ENCODE measurements at regions not wholly inside any gene's neighbourhood (a gene's known extent, or its start where the extent isn't known, plus 50 kb on each side); places are given as distances from the start of the nearest gene placed in this dataset.

DNA sequence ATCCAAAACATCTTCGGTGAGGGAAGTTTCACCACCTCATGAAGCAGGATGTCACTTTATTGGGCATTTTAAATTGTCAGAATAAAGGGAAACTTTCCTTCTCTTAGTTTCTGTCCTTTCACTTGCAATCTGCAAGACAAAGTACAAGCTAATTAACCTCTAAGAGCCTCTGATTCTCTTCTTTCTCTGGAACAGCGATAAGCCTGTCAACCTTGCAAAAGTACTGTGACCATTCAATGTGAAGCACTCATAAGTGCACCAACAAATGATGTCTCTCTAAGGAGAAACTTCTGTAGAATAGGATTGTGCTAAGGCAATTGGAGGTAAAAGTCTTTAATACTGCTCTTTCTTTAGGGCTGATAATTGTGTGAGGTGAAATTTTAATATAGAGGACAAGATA lies 1622.3 kb downstream of the CDH8 start:
- TF ChIP-seq BHLHE40 (IDR thresholded peaks at IDR 0.05; ENCODE audit: low read depth, low read length) = no peak
- TF ChIP-seq CBX2 (IDR thresholded peaks at IDR 0.05; ENCODE audit: borderline replicate concordance, low read depth) = no peak
- TF ChIP-seq JUNB (IDR thresholded peaks at IDR 0.05) = no peak
- TF ChIP-seq HMGXB4 (CRISPR knock-in tag; IDR thresholded peaks at IDR 0.05; ENCODE audit: borderline replicate concordance) = no peak
- no peak for TF ChIP-seq HEYL (CRISPR knock-in tag; IDR thresholded peaks at IDR 0.05)
- no peak for TF ChIP-seq REST (IDR thresholded peaks at IDR 0.05)
- no peak for TF ChIP-seq FOSB (CRISPR knock-in tag; IDR thresholded peaks at IDR 0.05)
- WGBS (ENCODE audit: missing lambda C conversion rate) = 15% methylated on average over 2 of the region's 2 CpGs
- H3K4me2 ChIP-seq = no peak overlapping the region
- CTCF ChIA-PET = no interaction called here
- H3K9me3 ChIP-seq = peaks cover 2% of the 10 kb centered on the region; the same call in 1 of the 3 replicates
- H3K4me1 ChIP-seq = no peaks in the 10 kb centered on the region
- FAIRE-seq (no peak), ATAC-seq (no peak), DNase-seq (ENCODE audit: low read depth in 1 of 2, low spot score in 1 of 2) (no peak)
- POLR2A ChIA-PET = no interaction called here
- H3K27ac ChIP-seq = no peak overlapping the region
- no peak overlapping the region for H3K4me3 ChIP-seq

GRCh38 chr16:60407606-60408005 lies 1628.6 kb downstream of the CDH8 start:
- FAIRE-seq = no peak

GRCh38 chr16:60407034-60407433 lies 1629.2 kb downstream of the CDH8 start:
- no peak overlapping the region for H3K4me3 ChIP-seq
- CTCF ChIA-PET = no interaction called here
- ATAC-seq (no peak), FAIRE-seq (no peak), DNase-seq (ENCODE audit: low read depth in 1 of 2, low spot score in 1 of 2) (no peak)
- H3K4me1 ChIP-seq = no peaks in the 10 kb centered on the region
- no peak overlapping the region for H3K4me2 ChIP-seq
- H3K27ac ChIP-seq = no peak overlapping the region
- POLR2A ChIA-PET = no interaction called here
- WGBS (ENCODE audit: missing lambda C conversion rate) = 42% methylated on average over 4 of the region's 4 CpGs
- TF ChIP-seq JUN (IDR thresholded peaks at IDR 0.05) (no peak), TP53 (CRISPR knock-in tag; IDR thresholded peaks at IDR 0.05) (no peak), EHF (CRISPR knock-in tag; IDR thresholded peaks at IDR 0.05) (no peak), E2F6 (IDR thresholded peaks at IDR 0.05; ENCODE audit: borderline replicate concordance, low read depth) (no peak), ESRRA (IDR thresholded peaks at IDR 0.05; ENCODE audit: borderline replicate concordance, low read length) (no peak), MAZ (IDR thresholded peaks at IDR 0.05; ENCODE audit: borderline replicate concordance, low read depth, low read length) (no peak), ATOH8 (CRISPR knock-in tag; IDR thresholded peaks at IDR 0.05; ENCODE audit: low read depth) (no peak), HMGXB4 (CRISPR knock-in tag; IDR thresholded peaks at IDR 0.05; ENCODE audit: borderline replicate concordance) (no peak), BHLHE40 (IDR thresholded peaks at IDR 0.05; ENCODE audit: low read depth, low read length) (no peak), HOXA7 (CRISPR knock-in tag; IDR thresholded peaks at IDR 0.05) (no peak), PHF8 (IDR thresholded peaks at IDR 0.05; ENCODE audit: borderline replicate concordance, low read depth) (no peak), NFE2L2 (conservative IDR thresholded peaks at IDR 0.05; ENCODE audit: low read length) (no peak), CBX2 (IDR thresholded peaks at IDR 0.05; ENCODE audit: borderline replicate concordance, low read depth) (no peak), EHMT2 (IDR thresholded peaks at IDR 0.05; ENCODE audit: low read depth) (no peak), HOXB13 (CRISPR knock-in tag; IDR thresholded peaks at IDR 0.05; ENCODE audit: low read depth) (no peak), NR3C1 (IDR thresholded peaks at IDR 0.05) (no peak), JUNB (IDR thresholded peaks at IDR 0.05) (no peak)
- TF ChIP-seq, protein P1, sequence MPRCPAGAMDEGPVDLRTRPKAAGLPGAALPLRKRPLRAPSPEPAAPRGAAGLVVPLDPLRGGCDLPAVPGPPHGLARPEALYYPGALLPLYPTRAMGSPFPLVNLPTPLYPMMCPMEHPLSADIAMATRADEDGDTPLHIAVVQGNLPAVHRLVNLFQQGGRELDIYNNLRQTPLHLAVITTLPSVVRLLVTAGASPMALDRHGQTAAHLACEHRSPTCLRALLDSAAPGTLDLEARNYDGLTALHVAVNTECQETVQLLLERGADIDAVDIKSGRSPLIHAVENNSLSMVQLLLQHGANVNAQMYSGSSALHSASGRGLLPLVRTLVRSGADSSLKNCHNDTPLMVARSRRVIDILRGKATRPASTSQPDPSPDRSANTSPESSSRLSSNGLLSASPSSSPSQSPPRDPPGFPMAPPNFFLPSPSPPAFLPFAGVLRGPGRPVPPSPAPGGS (IDR thresholded peaks at IDR 0.05) = no peak
- no peaks in the 10 kb centered on the region for H3K9me3 ChIP-seq

More at GRCh38 chr16:60407606-60408005, 1628.6 kb downstream of the CDH8 start:
- CTCF ChIA-PET = no interaction called here
- Histone ChIP-seq H3K4me2 (no peak overlapping the region), H3K4me3 (no peak overlapping the region), H3K4me1 (no peaks in the 10 kb centered on the region), H3K27ac (no peak overlapping the region), H3K9me3 (no peaks in the 10 kb centered on the region)
- 44% methylated on average over 2 of the region's 2 CpGs for WGBS (ENCODE audit: missing lambda C conversion rate)
- no peak for ATAC-seq
- TF ChIP-seq BHLHE40 (IDR thresholded peaks at IDR 0.05; ENCODE audit: low read depth, low read length) (no peak), MAX (IDR thresholded peaks at IDR 0.05) (no peak)
- no peak for DNase-seq (ENCODE audit: low read depth in 1 of 2, low spot score in 1 of 2)
- POLR2A ChIA-PET = no interaction called here
